Fibroblast of lung (primary cell): ENCODE measurements at regions not wholly inside any gene's neighbourhood (a gene's known extent, or its start where the extent isn't known, plus 50 kb on each side); places are given as distances from the start of the nearest gene placed in this dataset.
A peak's percentile ranks its signal among the peaks of the same experiment; 100 is the strongest.

ENCODE experiments used
- DNase-seq, 2 donors: peaks; one replicate each; pipeline versions ENCODE4 v3.0.0 to v3.0.0-alpha.2; 2010; ENCODE audit warnings: low read depth in 2 of 2
- H2AFZ ChIP-seq: 2 replicates; pipeline ENCODE4 v1.5.1; 2012; ENCODE audit warnings: low read length, control low read depth, inconsistent platforms
- H3K27ac ChIP-seq: 2 replicates; pipeline ENCODE4 v1.5.1; 2011; ENCODE audit warnings: low read length, control low read depth; ENCODE audit not compliant: insufficient read depth
- H3K27me3 ChIP-seq: 2 replicates; pipeline ENCODE4 v1.5.1; 2011; ENCODE audit warnings: mild to moderate bottlenecking, low read length; ENCODE audit not compliant: control insufficient read depth, insufficient read depth
- H3K36me3 ChIP-seq: 2 replicates; pipeline ENCODE4 v1.5.1; 2011; ENCODE audit warnings: low read length; ENCODE audit not compliant: control insufficient read depth, insufficient read depth
- H3K4me1 ChIP-seq: 2 replicates; pipeline ENCODE4 v1.5.1; 2011; ENCODE audit warnings: low read length; ENCODE audit not compliant: control insufficient read depth, insufficient read depth; ENCODE audit errors: extremely low read depth
- H3K4me2 ChIP-seq: 2 replicates; pipeline ENCODE4 v1.5.1; 2011; ENCODE audit warnings: low read length, control low read depth; ENCODE audit not compliant: insufficient read depth; ENCODE audit errors: extremely low read depth
- H3K4me3 ChIP-seq, 4 experiments: fragments of 200-600 bp in 1 of 4; sonication (generic) in 1 of 4; replicated peaks in 1 of 4; 2 replicates each; pipeline ENCODE4 v1.5.1; 2011 to 2016; ENCODE audit warnings: low read length in 4 of 4, low read depth in 3 of 4, mild to moderate bottlenecking in 3 of 4, control low read depth in 2 of 4, inconsistent platforms in 1 of 4, mixed read lengths in 1 of 4; ENCODE audit not compliant: insufficient read depth in 1 of 4; ENCODE audit errors: control extremely low read depth in 1 of 4
- H3K79me2 ChIP-seq: 2 replicates; pipeline ENCODE4 v1.5.1; 2012; ENCODE audit warnings: mild to moderate bottlenecking, low read length, inconsistent platforms; ENCODE audit not compliant: control insufficient read depth, insufficient read depth
- H3K9ac ChIP-seq: 2 replicates; pipeline ENCODE4 v1.5.1; 2011; ENCODE audit warnings: mild to moderate bottlenecking, low read length, control low read depth; ENCODE audit not compliant: insufficient read depth
- H3K9me3 ChIP-seq: 2 replicates; pipeline ENCODE4 v1.5.1; 2012; ENCODE audit warnings: low read depth, low read length; ENCODE audit not compliant: control insufficient read depth, insufficient read depth
- H4K20me1 ChIP-seq: 2 replicates; pipeline ENCODE4 v1.5.1; 2011; ENCODE audit warnings: low read length; ENCODE audit not compliant: control insufficient read depth, insufficient read depth; ENCODE audit errors: extremely low read depth
- EZH2 ChIP-seq: IDR thresholded peaks from 2 replicates; pipeline ENCODE4 v1.5.1; 2012; ENCODE audit warnings: low read length, control low read depth, mild to moderate bottlenecking; ENCODE audit errors: missing control alignments
- TF ChIP-seq, protein P1 (sequence below), 2 donors: IDR thresholded peaks in 1 of 2; conservative IDR thresholded peaks in 1 of 2; 1 replicate in 1 of 2; 2 replicates in 1 of 2; pipeline ENCODE4 v1.5.1; 2011 to 2012; ENCODE audit warnings: low read length in 2 of 2, control low read depth in 1 of 2, inconsistent platforms in 1 of 2, low read depth in 1 of 2, mild to moderate bottlenecking in 1 of 2

DNA sequence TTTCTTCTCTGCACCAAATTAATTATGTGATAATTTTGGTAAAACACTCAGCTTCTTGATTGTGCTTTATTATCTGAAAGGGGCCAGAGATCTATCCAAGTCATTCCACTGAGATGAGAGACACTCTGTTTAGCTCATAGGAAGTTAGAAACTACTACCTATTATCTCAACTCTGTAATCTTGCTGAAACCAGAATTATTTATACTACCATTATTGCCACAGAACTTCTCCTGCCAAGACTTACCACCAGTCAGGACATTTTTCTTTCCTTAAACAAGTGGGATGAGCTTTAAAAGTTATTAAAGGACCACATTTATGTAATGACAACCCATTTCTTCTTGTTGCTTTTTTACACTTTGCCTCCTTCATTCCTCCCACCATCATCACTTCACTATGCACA, 855.6 kb upstream of the PIK3C3 start:
- H3K9me3 ChIP-seq = no peaks in the 10 kb centered on the region
- H3K27me3 ChIP-seq = no peaks in the 10 kb centered on the region
- H3K9ac ChIP-seq = no peak overlapping the region
- DNase-seq = peak in 1 of 2 donors; percentile 53
- no peak for TF ChIP-seq EZH2
- TF ChIP-seq, protein P1, sequence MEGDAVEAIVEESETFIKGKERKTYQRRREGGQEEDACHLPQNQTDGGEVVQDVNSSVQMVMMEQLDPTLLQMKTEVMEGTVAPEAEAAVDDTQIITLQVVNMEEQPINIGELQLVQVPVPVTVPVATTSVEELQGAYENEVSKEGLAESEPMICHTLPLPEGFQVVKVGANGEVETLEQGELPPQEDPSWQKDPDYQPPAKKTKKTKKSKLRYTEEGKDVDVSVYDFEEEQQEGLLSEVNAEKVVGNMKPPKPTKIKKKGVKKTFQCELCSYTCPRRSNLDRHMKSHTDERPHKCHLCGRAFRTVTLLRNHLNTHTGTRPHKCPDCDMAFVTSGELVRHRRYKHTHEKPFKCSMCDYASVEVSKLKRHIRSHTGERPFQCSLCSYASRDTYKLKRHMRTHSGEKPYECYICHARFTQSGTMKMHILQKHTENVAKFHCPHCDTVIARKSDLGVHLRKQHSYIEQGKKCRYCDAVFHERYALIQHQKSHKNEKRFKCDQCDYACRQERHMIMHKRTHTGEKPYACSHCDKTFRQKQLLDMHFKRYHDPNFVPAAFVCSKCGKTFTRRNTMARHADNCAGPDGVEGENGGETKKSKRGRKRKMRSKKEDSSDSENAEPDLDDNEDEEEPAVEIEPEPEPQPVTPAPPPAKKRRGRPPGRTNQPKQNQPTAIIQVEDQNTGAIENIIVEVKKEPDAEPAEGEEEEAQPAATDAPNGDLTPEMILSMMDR (conservative IDR thresholded peaks at IDR 0.05 in 1 of 2, IDR thresholded peaks at IDR 0.05 in 1 of 2; ENCODE audit: low read depth in 1 of 2, low read length in 2 of 2) = no peak
- no peaks in the 10 kb centered on the region for H3K4me1 ChIP-seq
- no peak overlapping the region for H3K27ac ChIP-seq
- no peak overlapping the region for H3K4me2 ChIP-seq
- H3K79me2 ChIP-seq = no peaks in the 10 kb centered on the region
- H3K4me3 ChIP-seq = no peak overlapping the region
- no peaks in the 10 kb centered on the region for H3K36me3 ChIP-seq
- H4K20me1 ChIP-seq = no peaks in the 10 kb centered on the region
- no peak overlapping the region for H2AFZ ChIP-seq

DNA sequence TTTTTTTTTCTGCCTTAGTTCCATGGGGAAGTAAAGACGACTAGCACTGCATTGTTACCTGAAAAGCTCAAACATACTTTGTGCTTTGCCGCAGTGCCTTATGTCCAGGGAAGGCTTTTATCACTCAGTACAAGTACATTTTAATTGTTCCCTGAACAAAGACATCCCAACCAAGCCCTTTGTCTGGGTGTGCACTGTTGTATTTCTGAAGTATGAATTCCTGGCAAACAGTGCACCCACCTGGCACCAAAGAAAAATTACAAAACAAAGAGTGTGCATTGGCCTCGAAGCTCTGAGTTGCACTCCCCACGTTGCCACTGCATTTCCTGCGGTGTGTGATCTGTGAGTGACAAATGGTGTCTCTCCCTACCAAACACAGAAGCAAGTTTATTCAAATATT, 858.5 kb upstream of the PIK3C3 start:
- no peak overlapping the region for H2AFZ ChIP-seq
- H3K79me2 ChIP-seq = no peaks in the 10 kb centered on the region
- no peak overlapping the region for H3K4me2 ChIP-seq
- no peaks in the 10 kb centered on the region for H3K9me3 ChIP-seq
- DNase-seq = peak; percentile 58 to 68
- H3K4me3 ChIP-seq = no peak overlapping the region
- TF ChIP-seq, protein P1 (conservative IDR thresholded peaks at IDR 0.05 in 1 of 2, IDR thresholded peaks at IDR 0.05 in 1 of 2; ENCODE audit: low read depth in 1 of 2, low read length in 2 of 2) = peak in 1 of 2 donors; percentile 11
- no peak for TF ChIP-seq EZH2
- no peak overlapping the region for H3K9ac ChIP-seq
- no peaks in the 10 kb centered on the region for H3K36me3 ChIP-seq
- H3K27me3 ChIP-seq = no peaks in the 10 kb centered on the region
- no peak overlapping the region for H3K27ac ChIP-seq
- no peaks in the 10 kb centered on the region for H3K4me1 ChIP-seq
- no peaks in the 10 kb centered on the region for H4K20me1 ChIP-seq

DNA sequence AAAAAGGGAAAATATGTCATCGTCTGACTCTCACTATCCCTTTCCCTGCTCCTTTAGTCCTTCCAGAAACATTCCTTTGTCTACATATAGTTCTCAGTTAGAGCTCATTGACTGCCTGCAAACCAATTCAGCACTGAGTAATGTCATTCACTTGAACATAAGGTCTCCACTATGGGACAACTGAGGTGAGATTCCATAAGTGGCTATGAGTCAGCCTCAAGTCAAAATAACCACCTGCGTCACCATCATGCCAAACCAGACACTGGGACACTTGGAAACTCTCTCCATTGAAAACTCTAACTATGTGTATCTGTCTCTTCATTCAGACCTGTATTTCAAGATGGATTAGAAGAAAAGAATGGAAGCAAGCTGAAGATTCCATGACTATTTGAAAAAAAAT, 878.0 kb upstream of the PIK3C3 start:
- H3K9me3 ChIP-seq = no peaks in the 10 kb centered on the region
- no peak overlapping the region for H2AFZ ChIP-seq
- H4K20me1 ChIP-seq = no peaks in the 10 kb centered on the region
- peak in 1 of 2 donors; percentile 55 for DNase-seq
- no peak overlapping the region for H3K4me2 ChIP-seq
- no peaks in the 10 kb centered on the region for H3K36me3 ChIP-seq
- TF ChIP-seq EZH2 = no peak
- TF ChIP-seq, protein P1 (conservative IDR thresholded peaks at IDR 0.05 in 1 of 2, IDR thresholded peaks at IDR 0.05 in 1 of 2; ENCODE audit: low read depth in 1 of 2, low read length in 2 of 2) = no peak
- no peaks in the 10 kb centered on the region for H3K4me1 ChIP-seq
- H3K4me3 ChIP-seq = no peak overlapping the region
- no peaks in the 10 kb centered on the region for H3K79me2 ChIP-seq
- no peak overlapping the region for H3K9ac ChIP-seq
- H3K27me3 ChIP-seq = no peaks in the 10 kb centered on the region
- no peak overlapping the region for H3K27ac ChIP-seq
